SK-N-SH treated with all-trans-retinoic acid at 6 μM for 48 hours (cell line): ENCODE measurements at regions not wholly inside any gene's neighbourhood (a gene's known extent, or its start where the extent isn't known, plus 50 kb on each side); places are given as distances from the start of the nearest gene placed in this dataset.

Experiments
- ATAC-seq: fragments of 200-7000 bp; cut with Tn5 transposase; 3 replicates; pipeline ENCODE4 v1.9.1; 2020; ENCODE audit warnings: mild to moderate bottlenecking, moderate library complexity
- ARNTL ChIP-seq: fragments of 450-650 bp; formaldehyde crosslinking; IDR thresholded peaks from 2 replicates; pipeline ENCODE4 v1.5.0; 2020; ENCODE audit warnings: low read depth, mild to moderate bottlenecking, moderate library complexity, borderline replicate concordance
- BACH2 ChIP-seq: fragments of 250-450 bp; sonication (Bioruptor Pico); IDR thresholded peaks from 2 replicates; pipeline ENCODE4 v1.9.0; 2021; ENCODE audit warnings: mild to moderate bottlenecking, borderline replicate concordance
- CSDC2 ChIP-seq: fragments of 250-450 bp; sonication (Bioruptor Pico); IDR thresholded peaks from 2 replicates; pipeline ENCODE4 v1.5.0; 2020; ENCODE audit warnings: mild to moderate bottlenecking, moderate library complexity
- ESRRG ChIP-seq: fragments of 250-450 bp; sonication (Bioruptor Pico); IDR thresholded peaks from 2 replicates; pipeline ENCODE4 v1.6.1; 2021; ENCODE audit warnings: mild to moderate bottlenecking
- GLIS3 ChIP-seq: fragments of 250-450 bp; sonication (Bioruptor Pico); IDR thresholded peaks from 2 replicates; pipeline ENCODE4 v1.5.0; 2020; ENCODE audit warnings: mild to moderate bottlenecking, moderate library complexity
- ISL1 ChIP-seq: fragments of 250-450 bp; sonication (Bioruptor Pico); IDR thresholded peaks from 2 replicates; pipeline ENCODE4 v2.1.2; 2022; ENCODE audit warnings: mild to moderate bottlenecking, moderate library complexity
- PATZ1 ChIP-seq: fragments of 250-450 bp; sonication (Bioruptor Pico); IDR thresholded peaks from 2 replicates; pipeline ENCODE4 v1.8.0; 2020; ENCODE audit warnings: mild to moderate bottlenecking, moderate library complexity, borderline replicate concordance
- PPARA ChIP-seq: fragments of 250-450 bp; sonication (Bioruptor Pico); IDR thresholded peaks from 2 replicates; pipeline ENCODE4 v1.5.0; 2020; ENCODE audit warnings: mild to moderate bottlenecking, borderline replicate concordance
- RARB ChIP-seq: fragments of 250-450 bp; sonication (Bioruptor Pico); IDR thresholded peaks from 2 replicates; pipeline ENCODE4 v1.8.0; 2021; ENCODE audit warnings: mild to moderate bottlenecking, moderate library complexity
- SNAI2 ChIP-seq: fragments of 250-450 bp; sonication (Bioruptor Pico); IDR thresholded peaks from 2 replicates; pipeline ENCODE4 v1.5.0; 2020; ENCODE audit warnings: mild to moderate bottlenecking, moderate library complexity
- TCF4 ChIP-seq: fragments of 250-450 bp; sonication (Bioruptor Pico); IDR thresholded peaks from 2 replicates; pipeline ENCODE4 v1.8.0; 2021; ENCODE audit warnings: mild to moderate bottlenecking, moderate library complexity, borderline replicate concordance
- TOX ChIP-seq: fragments of 250-450 bp; sonication (Bioruptor Pico); IDR thresholded peaks from 2 replicates; pipeline ENCODE4 v1.8.0; 2021; ENCODE audit warnings: mild to moderate bottlenecking, moderate library complexity, borderline replicate concordance
- ZC3H10 ChIP-seq: fragments of 250-450 bp; sonication (Bioruptor Pico); IDR thresholded peaks from 2 replicates; pipeline ENCODE4 v1.5.1; 2021; ENCODE audit warnings: mild to moderate bottlenecking, moderate library complexity
- ZFP3 ChIP-seq: fragments of 250-450 bp; sonication (Bioruptor Pico); IDR thresholded peaks from 2 replicates; pipeline ENCODE4 v1.5.0; 2020; ENCODE audit warnings: mild to moderate bottlenecking, moderate library complexity
- ZFP30 ChIP-seq: fragments of 450-650 bp; formaldehyde crosslinking; IDR thresholded peaks from 2 replicates; pipeline ENCODE4 v1.5.0; 2022; ENCODE audit warnings: mild to moderate bottlenecking, moderate library complexity
- ZNF565 ChIP-seq: fragments of 450-650 bp; formaldehyde crosslinking; conservative IDR thresholded peaks from 2 replicates; pipeline ENCODE4 v1.5.0; 2020; ENCODE audit warnings: low read depth, mild to moderate bottlenecking, moderate library complexity
- ZNF70 ChIP-seq: fragments of 450-650 bp; formaldehyde crosslinking; IDR thresholded peaks from 2 replicates; pipeline ENCODE4 v1.5.0; 2020; ENCODE audit warnings: mild to moderate bottlenecking, moderate library complexity
- ZNF8 ChIP-seq: fragments of 450-650 bp; formaldehyde crosslinking; IDR thresholded peaks from 2 replicates; pipeline ENCODE4 v1.5.0; 2020; ENCODE audit warnings: mild to moderate bottlenecking, moderate library complexity
- TF ChIP-seq, protein P1 (sequence below): fragments of 250-450 bp; sonication (Bioruptor Pico); IDR thresholded peaks from 2 replicates; pipeline ENCODE4 v1.5.1; 2020; ENCODE audit warnings: low read depth, mild to moderate bottlenecking, moderate library complexity
- TF ChIP-seq, protein P2 (sequence below): fragments of 250-450 bp; sonication (Bioruptor Pico); IDR thresholded peaks from 2 replicates; pipeline ENCODE4 v1.8.0; 2021; ENCODE audit warnings: low read depth, mild to moderate bottlenecking, moderate library complexity, borderline replicate concordance
- TF ChIP-seq, protein P3 (sequence below): fragments of 250-450 bp; sonication (Bioruptor Pico); IDR thresholded peaks from 2 replicates; pipeline ENCODE4 v1.5.0; 2020; ENCODE audit warnings: mild to moderate bottlenecking, moderate library complexity

DNA sequence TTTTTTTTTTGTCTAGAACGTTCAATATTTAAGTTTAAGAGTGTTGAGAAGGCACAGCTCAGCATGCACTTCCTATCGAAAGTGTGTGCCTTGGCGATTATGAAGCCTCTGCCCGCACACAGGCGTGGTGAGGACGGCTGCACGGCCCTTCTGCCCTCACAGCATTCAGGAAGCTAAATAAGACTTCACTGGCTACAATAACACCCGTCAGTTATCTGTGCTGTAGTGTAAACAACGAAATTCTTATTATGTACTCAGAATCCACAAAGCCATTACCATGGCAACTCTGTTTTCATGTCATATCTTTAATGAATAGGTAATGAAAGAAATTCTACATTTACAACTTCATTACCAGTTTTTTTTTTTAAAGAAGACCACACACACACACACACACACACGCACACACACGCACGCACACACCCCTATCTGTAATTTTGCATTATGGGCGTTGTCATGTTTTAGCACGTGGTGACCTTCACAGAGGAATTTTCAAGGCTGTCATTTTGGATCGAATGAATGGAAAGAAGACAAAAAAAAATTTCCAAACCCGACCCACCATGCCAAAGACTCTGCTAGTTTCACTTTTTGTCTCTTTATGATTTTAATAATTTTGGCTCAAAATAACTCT, 254.8 kb upstream of the CTBP2 start (continued):
- TF ChIP-seq CSDC2 (CRISPR knock-in tag) = no peak
- TF ChIP-seq ARNTL (CRISPR knock-in tag) = no peak
- TF ChIP-seq ZNF8 (CRISPR knock-in tag) = no peak
- TF ChIP-seq RARB = no peak

- ATAC-seq = no peak
- TF ChIP-seq BACH2 (CRISPR knock-in tag) (no peak), CSDC2 (CRISPR knock-in tag) (no peak), ESRRG (CRISPR knock-in tag) (no peak), ZC3H10 (no peak), TOX (no peak), ARNTL (CRISPR knock-in tag) (no peak), ISL1 (CRISPR knock-in tag) (no peak), ZNF565 (CRISPR knock-in tag) (no peak), ZNF8 (CRISPR knock-in tag) (no peak), ZNF70 (CRISPR knock-in tag) (no peak), GLIS3 (CRISPR knock-in tag) (no peak), TCF4 (no peak)
- TF ChIP-seq, protein P1, sequence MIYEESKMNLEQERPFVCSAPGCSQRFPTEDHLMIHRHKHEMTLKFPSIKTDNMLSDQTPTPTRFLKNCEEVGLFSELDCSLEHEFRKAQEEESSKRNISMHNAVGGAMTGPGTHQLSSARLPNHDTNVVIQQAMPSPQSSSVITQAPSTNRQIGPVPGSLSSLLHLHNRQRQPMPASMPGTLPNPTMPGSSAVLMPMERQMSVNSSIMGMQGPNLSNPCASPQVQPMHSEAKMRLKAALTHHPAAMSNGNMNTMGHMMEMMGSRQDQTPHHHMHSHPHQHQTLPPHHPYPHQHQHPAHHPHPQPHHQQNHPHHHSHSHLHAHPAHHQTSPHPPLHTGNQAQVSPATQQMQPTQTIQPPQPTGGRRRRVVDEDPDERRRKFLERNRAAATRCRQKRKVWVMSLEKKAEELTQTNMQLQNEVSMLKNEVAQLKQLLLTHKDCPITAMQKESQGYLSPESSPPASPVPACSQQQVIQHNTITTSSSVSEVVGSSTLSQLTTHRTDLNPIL = no peak
- TF ChIP-seq, protein P2, sequence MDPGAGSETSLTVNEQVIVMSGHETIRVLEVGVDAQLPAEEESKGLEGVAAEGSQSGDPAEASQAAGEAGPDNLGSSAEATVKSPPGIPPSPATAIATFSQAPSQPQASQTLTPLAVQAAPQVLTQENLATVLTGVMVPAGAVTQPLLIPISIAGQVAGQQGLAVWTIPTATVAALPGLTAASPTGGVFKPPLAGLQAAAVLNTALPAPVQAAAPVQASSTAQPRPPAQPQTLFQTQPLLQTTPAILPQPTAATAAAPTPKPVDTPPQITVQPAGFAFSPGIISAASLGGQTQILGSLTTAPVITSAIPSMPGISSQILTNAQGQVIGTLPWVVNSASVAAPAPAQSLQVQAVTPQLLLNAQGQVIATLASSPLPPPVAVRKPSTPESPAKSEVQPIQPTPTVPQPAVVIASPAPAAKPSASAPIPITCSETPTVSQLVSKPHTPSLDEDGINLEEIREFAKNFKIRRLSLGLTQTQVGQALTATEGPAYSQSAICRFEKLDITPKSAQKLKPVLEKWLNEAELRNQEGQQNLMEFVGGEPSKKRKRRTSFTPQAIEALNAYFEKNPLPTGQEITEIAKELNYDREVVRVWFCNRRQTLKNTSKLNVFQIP (CRISPR knock-in tag) = no peak
- TF ChIP-seq, protein P3, sequence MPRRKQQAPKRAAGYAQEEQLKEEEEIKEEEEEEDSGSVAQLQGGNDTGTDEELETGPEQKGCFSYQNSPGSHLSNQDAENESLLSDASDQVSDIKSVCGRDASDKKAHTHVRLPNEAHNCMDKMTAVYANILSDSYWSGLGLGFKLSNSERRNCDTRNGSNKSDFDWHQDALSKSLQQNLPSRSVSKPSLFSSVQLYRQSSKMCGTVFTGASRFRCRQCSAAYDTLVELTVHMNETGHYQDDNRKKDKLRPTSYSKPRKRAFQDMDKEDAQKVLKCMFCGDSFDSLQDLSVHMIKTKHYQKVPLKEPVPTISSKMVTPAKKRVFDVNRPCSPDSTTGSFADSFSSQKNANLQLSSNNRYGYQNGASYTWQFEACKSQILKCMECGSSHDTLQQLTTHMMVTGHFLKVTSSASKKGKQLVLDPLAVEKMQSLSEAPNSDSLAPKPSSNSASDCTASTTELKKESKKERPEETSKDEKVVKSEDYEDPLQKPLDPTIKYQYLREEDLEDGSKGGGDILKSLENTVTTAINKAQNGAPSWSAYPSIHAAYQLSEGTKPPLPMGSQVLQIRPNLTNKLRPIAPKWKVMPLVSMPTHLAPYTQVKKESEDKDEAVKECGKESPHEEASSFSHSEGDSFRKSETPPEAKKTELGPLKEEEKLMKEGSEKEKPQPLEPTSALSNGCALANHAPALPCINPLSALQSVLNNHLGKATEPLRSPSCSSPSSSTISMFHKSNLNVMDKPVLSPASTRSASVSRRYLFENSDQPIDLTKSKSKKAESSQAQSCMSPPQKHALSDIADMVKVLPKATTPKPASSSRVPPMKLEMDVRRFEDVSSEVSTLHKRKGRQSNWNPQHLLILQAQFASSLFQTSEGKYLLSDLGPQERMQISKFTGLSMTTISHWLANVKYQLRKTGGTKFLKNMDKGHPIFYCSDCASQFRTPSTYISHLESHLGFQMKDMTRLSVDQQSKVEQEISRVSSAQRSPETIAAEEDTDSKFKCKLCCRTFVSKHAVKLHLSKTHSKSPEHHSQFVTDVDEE (CRISPR knock-in tag) = no peak
Observed at GRCh38 chr10:125411724-125412123, 251.4 kb upstream of the CTBP2 start.

DNA sequence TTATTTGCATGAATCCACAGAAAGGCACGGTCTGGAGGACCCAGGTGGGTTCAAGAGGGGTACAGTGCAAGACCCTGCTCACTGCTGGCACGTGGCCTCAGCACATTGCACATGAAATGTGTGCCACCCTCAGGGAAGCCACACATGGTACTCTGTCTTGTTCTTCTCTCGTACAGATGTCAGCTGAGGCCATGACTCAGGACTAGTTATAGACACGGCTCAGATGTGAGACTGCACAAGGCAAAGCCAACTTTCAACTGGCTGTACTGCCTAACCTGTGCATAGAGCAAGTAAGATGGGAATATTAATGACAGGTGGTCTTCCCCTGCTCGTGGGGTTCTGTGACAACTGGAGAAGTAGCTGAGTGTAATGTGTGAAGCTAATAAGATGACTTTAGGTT, 249.4 kb upstream of the CTBP2 start:
- TF ChIP-seq PATZ1 = no peak
- no peak for TF ChIP-seq ARNTL (CRISPR knock-in tag)
- TF ChIP-seq TOX = no peak
- TF ChIP-seq PPARA (CRISPR knock-in tag) = no peak
- no peak for TF ChIP-seq ESRRG (CRISPR knock-in tag)
- TF ChIP-seq, protein P2 (CRISPR knock-in tag) = no peak
- no peak for TF ChIP-seq ZFP3 (CRISPR knock-in tag)
- TF ChIP-seq RARB = no peak
- TF ChIP-seq, all 23 proteins: peak for 0
- ATAC-seq = no peak

DNA sequence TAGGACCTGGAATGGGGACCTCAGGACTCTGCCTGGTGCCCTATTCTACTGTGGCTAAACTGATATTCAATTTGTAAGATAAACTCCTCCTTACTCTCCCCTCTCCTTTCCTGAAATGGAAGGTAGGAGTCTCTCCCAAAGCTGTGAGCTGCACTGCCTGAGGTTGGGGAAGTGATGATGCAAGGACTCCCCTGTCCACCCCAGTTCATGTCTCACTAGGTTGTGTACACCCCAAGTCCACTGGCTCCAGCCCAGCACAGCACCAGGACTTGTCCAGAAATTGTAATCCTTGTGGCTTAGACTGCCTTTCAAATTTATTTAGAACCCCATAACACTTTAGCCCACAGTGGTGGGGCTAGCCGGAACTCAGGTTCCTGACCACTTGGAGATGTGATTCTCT, 247.2 kb upstream of the CTBP2 start:
- ATAC-seq = no peak
- TF ChIP-seq SNAI2 (no peak), ARNTL (CRISPR knock-in tag) (no peak), ZC3H10 (no peak), BACH2 (CRISPR knock-in tag) (no peak), PATZ1 (no peak), ZFP30 (CRISPR knock-in tag) (no peak), RARB (no peak), ESRRG (CRISPR knock-in tag) (no peak)
- TF ChIP-seq, protein P1 = no peak
- TF ChIP-seq, protein P2 (CRISPR knock-in tag) = no peak
